ENCODE measurements at regions not wholly inside any gene's neighbourhood (a gene's known extent, or its start where the extent isn't known, plus 50 kb on each side); places are given as distances from the start of the nearest gene placed in this dataset.
"Not testable (repeated sequence)": the region's sequence is repeated elsewhere in the genome, so short reads cannot be mapped to it uniquely, and the experiment has no call there.

DNA sequence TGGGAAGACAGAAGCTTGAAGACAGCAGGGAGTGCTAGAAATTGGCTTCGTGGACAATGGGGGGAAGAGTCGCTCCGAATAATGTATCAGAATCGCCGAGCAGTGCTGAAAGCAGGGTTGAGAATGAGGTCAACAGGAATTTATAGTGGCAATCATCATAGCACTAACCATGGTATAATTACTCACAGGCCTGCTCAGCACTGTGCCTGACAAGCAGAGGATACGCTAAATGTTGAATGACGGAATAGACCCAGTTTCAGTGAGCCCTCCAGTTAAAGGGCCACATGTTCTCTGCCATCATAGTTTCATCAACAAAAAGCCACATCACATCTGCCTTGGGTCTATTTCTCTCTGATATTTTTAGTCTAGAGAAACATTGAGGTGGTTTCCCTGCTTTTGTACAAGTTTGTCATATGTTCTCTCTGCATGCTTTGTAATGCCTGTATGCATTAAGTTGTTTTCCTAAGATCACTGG, 130.3 kb upstream of the EGLN3 start:
- no peaks in the 10 kb centered on the region for H3K4me1 ChIP-seq (ENCODE audit: control insufficient read depth, low read depth, low read length)

GRCh38 chr14:34079643-34080042, 128.8 kb upstream of the EGLN3 start:
- H3K4me3 ChIP-seq (ENCODE audit: low read length); H3K4me1 ChIP-seq (ENCODE audit: control insufficient read depth, low read depth, low read length); H3K9ac ChIP-seq (ENCODE audit: low read length); H3K9me3 ChIP-seq (ENCODE audit: control insufficient read depth, low read depth, low read length); H3K36me3 ChIP-seq (ENCODE audit: control insufficient read depth, low read depth, low read length); H3K27ac ChIP-seq (ENCODE audit: low read length); H3K27me3 ChIP-seq (ENCODE audit: control insufficient read depth, insufficient read depth, low read length): not testable (repeated sequence)

More for the DNA sequence above, 130.3 kb upstream of the EGLN3 start:
- no peaks in the 10 kb centered on the region for H3K36me3 ChIP-seq (ENCODE audit: control insufficient read depth, low read depth, low read length)
- H3K27ac ChIP-seq (ENCODE audit: low read length) = no peak overlapping the region
- no peaks in the 10 kb centered on the region for H3K27me3 ChIP-seq (ENCODE audit: control insufficient read depth, insufficient read depth, low read length)
- no peak overlapping the region for H3K4me3 ChIP-seq (ENCODE audit: low read length)
- H3K9ac ChIP-seq (ENCODE audit: low read length) = no peak overlapping the region
- H3K9me3 ChIP-seq (ENCODE audit: control insufficient read depth, low read depth, low read length) = no peaks in the 10 kb centered on the region

DNA sequence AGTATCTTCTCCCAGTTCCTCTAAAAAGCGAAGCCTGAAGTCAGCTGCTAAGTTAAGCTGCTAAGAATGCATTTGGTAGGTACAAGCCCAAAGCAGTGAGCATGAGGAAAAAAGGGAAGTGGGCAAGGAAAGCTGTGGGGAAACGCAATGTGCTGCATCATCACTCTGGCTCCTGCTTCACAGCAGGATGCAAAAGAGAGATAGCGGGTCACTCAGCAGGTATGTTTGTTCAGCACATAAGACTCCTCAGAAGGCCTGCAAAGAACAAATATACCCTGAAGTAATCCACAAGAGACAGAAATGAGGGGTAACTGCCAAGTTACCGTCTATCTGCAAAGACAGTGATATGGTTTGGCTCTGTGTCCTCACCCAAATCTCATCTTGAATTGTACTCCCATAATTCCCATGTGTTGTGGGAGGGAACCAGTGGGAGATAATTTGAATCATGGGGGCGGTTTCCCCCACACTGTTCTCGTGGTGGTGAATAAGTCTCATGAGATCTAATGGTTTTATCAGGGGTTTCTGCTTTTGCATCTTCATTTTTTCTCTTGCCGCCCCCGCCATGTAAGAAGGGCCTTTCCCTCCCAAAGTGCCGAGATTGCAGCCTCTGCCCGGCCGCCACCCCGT, 127.4 kb upstream of the EGLN3 start:
- no peaks in the 10 kb centered on the region for H3K4me1 ChIP-seq (ENCODE audit: control insufficient read depth, low read depth, low read length)
- H3K9me3 ChIP-seq (ENCODE audit: control insufficient read depth, low read depth, low read length) = no peaks in the 10 kb centered on the region
- H3K4me3 ChIP-seq (ENCODE audit: low read length) = no peak overlapping the region
- H3K36me3 ChIP-seq (ENCODE audit: control insufficient read depth, low read depth, low read length) = no peaks in the 10 kb centered on the region
- no peak overlapping the region for H3K9ac ChIP-seq (ENCODE audit: low read length)
- H3K27me3 ChIP-seq (ENCODE audit: control insufficient read depth, insufficient read depth, low read length) = no peaks in the 10 kb centered on the region
- H3K27ac ChIP-seq (ENCODE audit: low read length) = no peak overlapping the region

DNA sequence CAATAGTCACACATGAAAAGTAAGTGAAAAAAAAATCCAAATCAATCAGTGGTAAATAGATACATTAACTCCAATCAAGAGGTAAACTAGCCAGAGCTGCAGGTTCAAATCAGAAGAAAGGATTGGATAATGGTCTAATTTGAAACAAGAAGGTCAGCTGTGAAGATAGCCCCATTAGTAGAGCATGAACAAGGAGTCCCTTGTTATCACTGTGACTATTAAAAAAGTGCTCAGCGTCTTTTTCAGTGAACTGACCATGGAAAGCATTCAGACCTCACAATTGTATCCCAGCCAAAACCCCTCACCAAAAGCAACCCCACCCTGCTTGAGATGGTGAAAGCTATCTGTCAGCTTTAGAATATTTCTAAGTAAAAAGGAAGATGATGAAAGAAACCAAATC, 125.0 kb upstream of the EGLN3 start:
- no peak overlapping the region for H3K4me3 ChIP-seq (ENCODE audit: low read length)
- H3K27ac ChIP-seq (ENCODE audit: low read length) = no peak overlapping the region
- no peaks in the 10 kb centered on the region for H3K9me3 ChIP-seq (ENCODE audit: control insufficient read depth, low read depth, low read length)
- H3K9ac ChIP-seq (ENCODE audit: low read length) = no peak overlapping the region
- no peaks in the 10 kb centered on the region for H3K36me3 ChIP-seq (ENCODE audit: control insufficient read depth, low read depth, low read length)
- H3K4me1 ChIP-seq (ENCODE audit: control insufficient read depth, low read depth, low read length) = no peaks in the 10 kb centered on the region
- H3K27me3 ChIP-seq (ENCODE audit: control insufficient read depth, insufficient read depth, low read length) = no peaks in the 10 kb centered on the region

DNA sequence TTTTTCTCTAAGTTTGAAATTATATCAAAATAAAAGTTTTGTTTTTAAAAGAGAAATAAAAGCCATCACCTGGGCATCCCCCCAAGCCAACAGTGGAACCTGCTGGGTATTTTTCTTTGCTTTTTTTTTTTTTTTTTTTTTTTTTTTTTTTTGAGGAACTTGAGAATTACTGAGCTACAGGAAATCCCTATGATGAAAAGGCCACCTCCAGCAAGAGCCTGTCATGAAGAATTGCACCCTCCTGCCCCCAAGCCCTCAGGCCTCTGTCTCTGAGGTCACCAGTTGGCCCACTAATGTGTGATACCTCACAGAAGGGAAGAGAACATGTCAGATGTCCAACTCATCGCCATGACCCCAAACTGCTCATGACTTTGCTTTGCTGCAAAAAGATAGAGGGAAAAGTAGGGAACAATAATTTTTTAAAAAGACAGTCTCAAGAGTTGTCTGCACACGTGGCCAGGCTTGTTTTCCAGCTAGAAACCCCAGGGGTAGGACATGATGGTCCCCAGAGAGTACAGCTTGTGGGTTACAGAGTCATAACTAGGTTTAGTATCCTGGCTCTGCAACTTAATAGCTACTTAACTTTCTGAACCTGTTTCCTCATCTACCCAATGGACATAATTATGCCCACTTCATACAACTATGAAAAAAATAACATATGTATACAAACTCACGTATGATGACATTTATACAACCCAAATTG, 124.3 kb upstream of the EGLN3 start:
- Histone ChIP-seq H3K27me3 (ENCODE audit: control insufficient read depth, insufficient read depth, low read length) (no peaks in the 10 kb centered on the region), H3K27ac (ENCODE audit: low read length) (no peak overlapping the region), H3K4me3 (ENCODE audit: low read length) (no peak overlapping the region), H3K36me3 (ENCODE audit: control insufficient read depth, low read depth, low read length) (no peaks in the 10 kb centered on the region), H3K9me3 (ENCODE audit: control insufficient read depth, low read depth, low read length) (no peaks in the 10 kb centered on the region), H3K4me1 (ENCODE audit: control insufficient read depth, low read depth, low read length) (no peaks in the 10 kb centered on the region), H3K9ac (ENCODE audit: low read length) (no peak overlapping the region)

DNA sequence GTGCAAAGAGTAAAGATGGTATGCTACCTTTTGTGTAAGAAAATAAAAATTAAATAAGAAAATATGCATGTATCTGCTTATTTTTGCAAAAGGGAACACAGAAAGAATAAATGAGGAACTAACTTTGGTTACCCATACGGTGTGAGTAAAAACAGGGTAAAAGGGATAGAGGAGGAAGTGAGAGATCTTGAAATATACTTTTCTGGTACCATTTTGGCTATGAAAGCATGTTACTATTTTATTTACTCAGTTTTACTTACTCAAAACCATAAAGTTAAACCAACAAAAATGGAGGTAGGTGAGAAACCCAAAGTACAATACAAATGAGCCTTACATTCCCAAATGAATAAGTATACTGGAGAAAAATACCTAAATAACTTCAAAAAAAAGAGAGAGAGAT, 122.0 kb upstream of the EGLN3 start:
- Histone ChIP-seq H3K4me3 (ENCODE audit: low read length) (no peak overlapping the region), H3K9me3 (ENCODE audit: control insufficient read depth, low read depth, low read length) (no peaks in the 10 kb centered on the region), H3K27ac (ENCODE audit: low read length) (no peak overlapping the region), H3K4me1 (ENCODE audit: control insufficient read depth, low read depth, low read length) (no peaks in the 10 kb centered on the region), H3K27me3 (ENCODE audit: control insufficient read depth, insufficient read depth, low read length) (no peaks in the 10 kb centered on the region), H3K9ac (ENCODE audit: low read length) (no peak overlapping the region), H3K36me3 (ENCODE audit: control insufficient read depth, low read depth, low read length) (no peaks in the 10 kb centered on the region)

GRCh38 chr14:34072401-34072800, 121.5 kb upstream of the EGLN3 start:
- Histone ChIP-seq H3K27me3 (ENCODE audit: control insufficient read depth, insufficient read depth, low read length) (no peaks in the 10 kb centered on the region), H3K9ac (ENCODE audit: low read length) (no peak overlapping the region), H3K4me1 (ENCODE audit: control insufficient read depth, low read depth, low read length) (no peaks in the 10 kb centered on the region), H3K36me3 (ENCODE audit: control insufficient read depth, low read depth, low read length) (no peaks in the 10 kb centered on the region), H3K4me3 (ENCODE audit: low read length) (no peak overlapping the region), H3K27ac (ENCODE audit: low read length) (no peak overlapping the region), H3K9me3 (ENCODE audit: control insufficient read depth, low read depth, low read length) (no peaks in the 10 kb centered on the region)

DNA sequence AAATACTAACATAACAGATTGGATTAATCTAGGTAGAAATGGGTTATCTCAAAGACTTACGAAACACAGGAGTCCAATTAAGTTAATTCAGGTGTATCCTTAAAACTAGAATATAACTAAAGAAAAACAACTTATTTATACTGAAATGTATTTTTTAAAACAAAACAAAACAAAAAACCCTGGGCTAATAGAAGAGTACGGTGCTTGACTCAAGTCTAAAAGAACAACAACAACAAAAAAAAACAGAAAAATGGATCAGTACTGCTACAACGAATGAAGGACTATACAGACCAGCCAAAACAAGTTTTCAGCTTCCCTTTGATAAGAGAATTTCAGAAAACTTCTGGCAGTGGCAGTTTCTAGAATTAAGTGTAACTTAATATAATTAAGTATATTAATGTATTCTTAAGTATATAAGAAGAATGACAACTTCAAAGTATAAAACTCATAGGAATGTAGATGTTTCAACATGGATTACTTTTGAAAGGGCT, 120.1 kb upstream of the EGLN3 start:
- no peaks in the 10 kb centered on the region for H3K27me3 ChIP-seq (ENCODE audit: control insufficient read depth, insufficient read depth, low read length)

DNA sequence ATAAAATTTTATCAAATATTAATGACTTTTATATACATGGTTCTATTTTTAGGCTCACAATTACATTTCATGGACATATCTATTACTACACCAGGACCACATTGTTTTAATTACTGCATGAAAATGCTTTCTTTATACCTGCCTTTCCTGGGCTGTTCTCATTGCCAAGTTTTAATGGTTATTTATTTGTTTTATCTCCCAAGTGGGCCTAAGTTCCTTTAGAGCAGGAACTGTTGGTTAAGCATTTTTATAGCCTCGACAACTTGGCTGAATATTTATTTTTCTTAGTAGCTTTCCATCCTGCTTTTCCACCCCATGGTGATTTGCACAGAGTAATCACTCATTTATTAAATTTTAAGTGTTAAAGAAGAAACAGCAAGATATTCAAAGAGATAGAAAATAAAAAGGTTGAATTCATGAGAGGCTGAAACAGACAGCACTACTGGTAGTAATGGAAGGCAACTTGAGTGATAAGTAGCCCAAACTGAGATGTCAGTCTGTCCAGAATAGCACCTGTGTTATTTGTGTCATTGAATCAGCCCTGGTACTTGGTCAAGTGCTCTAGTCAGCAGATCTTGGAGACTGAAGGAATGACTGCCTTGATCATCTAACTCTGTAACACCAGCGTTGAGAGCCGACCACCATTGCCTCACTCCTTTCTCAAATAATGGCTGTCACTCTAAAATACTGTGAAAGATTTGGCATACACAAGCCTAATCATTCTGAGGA, 119.1 kb upstream of the EGLN3 start:
- no peak overlapping the region for H3K4me3 ChIP-seq (ENCODE audit: low read length)
- no peaks in the 10 kb centered on the region for H3K9me3 ChIP-seq (ENCODE audit: control insufficient read depth, low read depth, low read length)
- H3K9ac ChIP-seq (ENCODE audit: low read length) = no peak overlapping the region
- H3K4me1 ChIP-seq (ENCODE audit: control insufficient read depth, low read depth, low read length) = no peaks in the 10 kb centered on the region
- no peaks in the 10 kb centered on the region for H3K27me3 ChIP-seq (ENCODE audit: control insufficient read depth, insufficient read depth, low read length)
- no peak overlapping the region for H3K27ac ChIP-seq (ENCODE audit: low read length)
- H3K36me3 ChIP-seq (ENCODE audit: control insufficient read depth, low read depth, low read length) = no peaks in the 10 kb centered on the region

More for the DNA sequence above, 120.1 kb upstream of the EGLN3 start:
- Histone ChIP-seq H3K9me3 (ENCODE audit: control insufficient read depth, low read depth, low read length) (no peaks in the 10 kb centered on the region), H3K4me3 (ENCODE audit: low read length) (no peak overlapping the region), H3K9ac (ENCODE audit: low read length) (no peak overlapping the region), H3K36me3 (ENCODE audit: control insufficient read depth, low read depth, low read length) (no peaks in the 10 kb centered on the region), H3K4me1 (ENCODE audit: control insufficient read depth, low read depth, low read length) (no peaks in the 10 kb centered on the region), H3K27ac (ENCODE audit: low read length) (no peak overlapping the region)

GRCh38 chr14:34067587-34067986, 116.7 kb upstream of the EGLN3 start:
- Histone ChIP-seq H3K4me1 (ENCODE audit: control insufficient read depth, low read depth, low read length) (no peaks in the 10 kb centered on the region), H3K27me3 (ENCODE audit: control insufficient read depth, insufficient read depth, low read length) (no peaks in the 10 kb centered on the region), H3K36me3 (ENCODE audit: control insufficient read depth, low read depth, low read length) (no peaks in the 10 kb centered on the region), H3K27ac (ENCODE audit: low read length) (no peak overlapping the region), H3K9me3 (ENCODE audit: control insufficient read depth, low read depth, low read length) (no peaks in the 10 kb centered on the region), H3K9ac (ENCODE audit: low read length) (no peak overlapping the region), H3K4me3 (ENCODE audit: low read length) (no peak overlapping the region)

DNA sequence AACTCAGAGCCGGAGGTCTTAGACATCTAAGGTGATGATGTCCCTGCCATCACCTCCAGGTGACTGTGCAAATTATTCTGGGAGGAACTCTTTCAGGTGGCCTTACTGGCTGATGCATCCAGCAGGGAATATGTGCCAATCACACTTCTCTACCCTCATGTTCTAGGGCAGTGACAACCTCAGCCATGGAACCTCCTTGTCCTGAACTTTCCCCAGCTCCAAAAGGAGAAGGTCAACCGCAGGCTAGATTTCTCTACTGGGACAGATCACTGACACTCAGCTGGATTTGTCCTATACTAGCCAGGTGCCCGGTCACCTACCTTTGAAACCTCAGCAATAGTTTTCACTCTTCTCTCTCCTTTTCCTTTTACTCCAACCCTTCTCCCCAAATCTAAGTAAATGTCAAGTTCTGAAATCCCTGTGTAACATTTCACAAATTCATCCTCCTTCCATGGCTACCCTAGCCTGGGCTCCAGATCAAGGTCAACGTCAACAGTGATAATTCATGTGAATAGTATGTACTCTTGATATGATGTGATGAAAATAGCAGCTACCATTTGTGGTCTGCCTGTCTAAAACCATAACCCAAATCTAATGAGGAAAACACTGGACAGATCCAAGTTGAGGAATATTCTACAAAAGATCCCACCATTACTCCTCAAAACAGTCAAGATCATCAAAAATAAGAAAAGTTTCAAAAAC, 115.0 kb upstream of the EGLN3 start:
- H3K4me3 ChIP-seq (ENCODE audit: low read length) = no peak overlapping the region
- no peaks in the 10 kb centered on the region for H3K9me3 ChIP-seq (ENCODE audit: control insufficient read depth, low read depth, low read length)
- no peak overlapping the region for H3K27ac ChIP-seq (ENCODE audit: low read length)
- H3K36me3 ChIP-seq (ENCODE audit: control insufficient read depth, low read depth, low read length) = no peaks in the 10 kb centered on the region
- peaks cover 8% of the 10 kb centered on the region for H3K27me3 ChIP-seq (ENCODE audit: control insufficient read depth, insufficient read depth, low read length)
- no peak overlapping the region for H3K9ac ChIP-seq (ENCODE audit: low read length)
- H3K4me1 ChIP-seq (ENCODE audit: control insufficient read depth, low read depth, low read length) = peaks cover under 1% of the 10 kb centered on the region
